Right cardiac atrium (tissue), 5 donors: ENCODE measurements at regions not wholly inside any gene's neighbourhood (a gene's known extent, or its start where the extent isn't known, plus 50 kb on each side); places are given as distances from the start of the nearest gene placed in this dataset.
A peak's percentile ranks its signal among the peaks of the same experiment; 100 is the strongest.
"Not testable (repeated sequence)": the region's sequence is repeated elsewhere in the genome, so short reads cannot be mapped to it uniquely, and the experiment has no call there.

Source experiments
- ATAC-seq, 2 donors: fragments of 200-7000 bp; cut with Tn5 transposase; one replicate each; pipeline versions ENCODE4 v1.8.0 to v1.9.1; 2020; ENCODE audit warnings: moderate library complexity in 2 of 2, mild to moderate bottlenecking in 1 of 2
- DNase-seq, 3 donors: peaks; one replicate each; pipeline ENCODE4 v3.0.0-alpha.2; 2020
- H3K27ac ChIP-seq: one replicate; pipeline ENCODE4 v1.5.1; 2013; ENCODE audit warnings: mild to moderate bottlenecking, low read length, control low read depth, moderate library complexity
- H3K27me3 ChIP-seq: one replicate; pipeline ENCODE4 v1.6.1; 2013; ENCODE audit not compliant: control insufficient read depth, insufficient read depth
- H3K4me1 ChIP-seq: one replicate; pipeline ENCODE4 v1.6.1; 2013; ENCODE audit warnings: low read length; ENCODE audit not compliant: control insufficient read depth, insufficient read depth
- H3K4me3 ChIP-seq: one replicate; pipeline ENCODE4 v1.5.1; 2013; ENCODE audit warnings: low read length, control low read depth
- H3K9me3 ChIP-seq: one replicate; pipeline ENCODE4 v1.6.1; 2013; ENCODE audit warnings: low read length; ENCODE audit not compliant: control insufficient read depth
- WGBS: extraction: QIAGEN DNeasy Blood & Tissue Kit; methylation state at CpG from one replicate; pipeline ENCODE4 v1.1.7; 2013; 5-methylcytosine and 5-hydroxymethylcytosine counted together
- intact Hi-C, 4 donors: fragments of 100-400 bp; cut with DNase I; formaldehyde crosslinking; loops; one replicate each; pipeline versions ENCODE4 v1.11.0 to v1.14.0; 2022 to 2023
- donor health status: healthy with polysubstance abuse.
- donor health status: DM: no; HTN: yes; CAD: no.
- donor health status: DM: no; HTN: no; CAD: no.
- donor health status: DM: no; HTN: yes; CAD: no; lungs with severe emphysema.
- donor health status: DM: yes; HTN: yes; CAD: no.

DNA sequence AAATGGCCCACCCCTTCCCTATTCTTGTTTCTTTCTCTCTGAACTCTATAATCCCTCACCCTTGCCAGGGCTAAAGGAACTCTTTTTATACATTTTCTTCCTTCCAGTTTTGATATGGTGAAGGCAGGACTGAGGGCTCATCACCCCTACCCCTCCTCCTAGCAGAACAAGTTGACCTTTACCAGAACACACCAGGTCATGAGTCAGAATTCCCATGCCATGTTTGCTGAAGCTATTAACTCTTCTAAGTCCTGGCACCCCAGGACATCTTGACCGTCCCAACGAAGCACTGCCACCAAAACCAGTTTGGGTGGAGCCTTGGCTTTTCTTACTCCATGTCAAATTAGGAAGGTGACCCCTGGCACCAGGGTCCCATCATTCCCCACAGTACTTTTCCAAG lies 57.5 kb upstream of the DYNLT3 start:
- H3K4me3 ChIP-seq, result no peak overlapping the region
- 96% methylated on average over 2 of the region's 2 CpGs for WGBS
- H3K27me3 ChIP-seq, result no peaks in the 10 kb centered on the region
- no peaks in the 10 kb centered on the region for H3K9me3 ChIP-seq
- DNase-seq (no peak), ATAC-seq (no peak)
- intact Hi-C loops, result no loop called here
- H3K27ac ChIP-seq, result no peak overlapping the region
- no peaks in the 10 kb centered on the region for H3K4me1 ChIP-seq

DNA sequence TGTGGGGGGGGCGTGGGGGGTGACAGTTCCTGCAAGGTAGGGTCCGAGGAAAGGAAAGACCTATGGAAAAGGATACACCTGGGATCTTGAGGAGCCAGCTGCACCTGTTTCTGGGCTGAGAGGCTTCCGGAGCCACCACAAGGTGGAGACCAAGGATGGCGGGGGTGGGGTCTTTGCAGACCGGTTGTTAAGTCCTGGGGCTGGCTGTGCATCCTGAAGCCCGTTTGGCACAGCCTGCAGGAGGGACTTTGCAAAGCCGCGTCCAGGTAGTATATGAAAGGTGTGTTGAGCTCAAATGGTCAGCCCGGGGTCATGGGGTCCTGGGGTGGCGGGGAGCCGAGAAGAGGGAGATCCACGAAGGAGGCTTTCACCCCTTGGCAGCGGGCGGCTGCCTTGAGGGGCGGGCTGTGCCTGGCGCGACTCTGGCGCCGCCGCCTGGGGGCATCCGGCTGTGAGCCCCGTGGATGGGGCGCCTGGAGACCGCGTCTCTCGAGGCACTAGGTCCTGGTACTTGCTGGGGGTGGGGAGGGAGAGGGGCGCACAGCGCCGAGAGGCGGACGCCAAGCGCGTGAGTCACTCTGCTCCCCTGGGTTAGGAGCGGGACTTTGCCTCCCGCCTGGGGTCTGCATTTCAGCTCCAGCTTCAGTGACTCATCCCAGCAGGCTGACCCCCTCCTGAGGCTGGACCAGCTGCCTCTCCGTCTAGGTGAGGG lies 58.2 kb upstream of the DYNLT3 start:
- Histone ChIP-seq H3K27ac (no peak overlapping the region), H3K27me3 (no peaks in the 10 kb centered on the region), H3K4me3 (peak overlapping the region; percentile 26), H3K9me3 (no peaks in the 10 kb centered on the region), H3K4me1 (no peaks in the 10 kb centered on the region)
- ATAC-seq, result peak; percentile 31 to 63
- WGBS, result 6% methylated on average over 35 of the region's 36 CpGs
- DNase-seq, result peak in 2 of 3 donors; percentile 30 to 57
- intact Hi-C loops, result no loop called here

DNA sequence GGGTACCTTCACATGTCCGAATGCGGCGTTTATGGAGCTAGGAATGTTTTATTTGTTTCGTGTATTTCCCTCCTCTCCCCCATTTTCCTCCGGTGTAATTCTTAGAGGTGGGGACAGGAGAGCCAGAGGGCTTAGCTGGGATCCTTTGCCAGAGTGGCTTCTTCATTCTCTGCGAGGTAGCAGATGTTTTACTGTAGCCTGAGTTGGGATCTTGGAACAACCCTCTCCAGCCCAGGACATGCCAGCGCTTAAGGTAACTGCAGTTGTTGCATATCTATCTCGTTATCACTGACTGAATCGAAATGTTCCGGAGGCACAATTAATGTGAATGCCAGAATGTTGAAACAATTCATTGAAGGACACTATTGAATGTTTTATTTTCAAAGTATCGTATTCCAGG lies 59.0 kb upstream of the DYNLT3 start:
- no peak for ATAC-seq
- no peaks in the 10 kb centered on the region for H3K27me3 ChIP-seq
- DNase-seq, result no peak
- no peaks in the 10 kb centered on the region for H3K9me3 ChIP-seq
- no peak overlapping the region for H3K27ac ChIP-seq
- H3K4me1 ChIP-seq, result no peaks in the 10 kb centered on the region
- intact Hi-C loops, result no loop called here
- peak overlapping the region; percentile 26 for H3K4me3 ChIP-seq
- 24% methylated on average over 11 of the region's 11 CpGs for WGBS

DNA sequence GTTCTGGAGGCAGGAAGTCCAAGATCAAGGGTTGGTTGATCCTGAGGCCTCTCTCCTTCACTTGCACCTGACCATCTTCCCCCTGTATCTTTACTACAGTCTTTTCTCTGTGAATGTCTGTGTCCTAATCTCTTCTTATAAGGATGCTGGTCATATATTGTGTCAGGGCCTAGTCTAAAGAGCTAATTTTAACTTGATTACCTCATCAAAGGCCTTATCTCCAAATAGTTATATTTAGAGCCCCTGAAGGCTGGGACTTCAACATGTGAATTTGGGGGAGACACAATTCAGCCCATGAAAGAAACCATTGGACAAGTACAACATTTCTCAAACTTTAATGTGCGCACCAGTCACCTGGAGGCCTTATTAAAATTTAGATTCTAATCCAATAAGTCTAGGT lies 62.8 kb upstream of the DYNLT3 start:
- WGBS, result 100% methylated on average over 1 of the region's 1 CpG
- ATAC-seq, result no peak
- intact Hi-C loops, result no loop called here
- no peak for DNase-seq
- Histone ChIP-seq H3K4me3 (no peak overlapping the region), H3K27me3 (no peaks in the 10 kb centered on the region), H3K4me1 (no peaks in the 10 kb centered on the region), H3K27ac (no peak overlapping the region), H3K9me3 (no peaks in the 10 kb centered on the region)

DNA sequence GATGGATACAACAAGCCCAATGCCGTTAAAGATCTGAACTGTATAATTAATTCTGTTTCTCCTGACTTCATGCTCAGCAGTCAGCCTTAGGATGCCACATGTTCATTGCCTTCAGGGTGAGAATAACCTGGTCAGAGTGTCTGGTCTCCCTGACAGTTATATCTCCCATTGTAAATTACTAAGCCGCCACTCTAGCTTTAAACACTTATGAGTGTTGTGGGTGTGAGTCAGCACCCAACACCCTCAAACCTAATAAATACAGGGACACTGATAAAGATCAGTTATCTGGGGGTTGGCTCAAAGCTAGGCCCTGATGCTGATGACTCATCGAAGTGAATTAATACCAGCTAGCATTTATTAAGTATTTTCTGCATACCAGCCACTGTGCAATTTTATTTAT lies 64.9 kb upstream of the DYNLT3 start:
- 58% methylated on average over 3 of the region's 3 CpGs for WGBS
- no peak overlapping the region for H3K27ac ChIP-seq
- H3K4me3 ChIP-seq, result no peak overlapping the region
- intact Hi-C loops, result no loop called here
- DNase-seq (no peak), ATAC-seq (peak in 1 of 2 donors; percentile 43)
- no peaks in the 10 kb centered on the region for H3K9me3 ChIP-seq
- H3K27me3 ChIP-seq, result no peaks in the 10 kb centered on the region
- H3K4me1 ChIP-seq, result no peaks in the 10 kb centered on the region

DNA sequence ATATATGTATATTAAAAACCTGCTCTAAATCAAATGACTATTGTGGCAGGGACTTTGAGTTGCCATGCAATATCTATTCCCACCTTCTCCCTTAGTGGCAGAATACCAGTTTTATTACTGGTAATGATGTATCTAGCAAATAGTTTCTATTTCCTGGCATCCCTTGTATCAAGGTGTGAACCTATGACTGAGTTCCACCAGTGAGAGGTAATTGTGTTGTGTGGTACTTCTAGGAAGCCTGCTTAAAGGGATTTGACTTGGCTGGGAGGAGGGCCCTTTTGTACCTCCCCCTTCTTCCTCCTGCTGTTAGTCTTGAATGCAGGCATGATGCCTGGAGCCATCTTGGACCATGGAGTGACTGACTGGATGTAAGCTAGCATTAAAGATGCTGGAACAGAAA lies 65.4 kb upstream of the DYNLT3 start:
- DNase-seq, result no peak
- Histone ChIP-seq H3K4me3 (no peak overlapping the region), H3K27ac (no peak overlapping the region), H3K27me3 (no peaks in the 10 kb centered on the region), H3K9me3 (no peaks in the 10 kb centered on the region), H3K4me1 (no peaks in the 10 kb centered on the region)
- intact Hi-C loops, result no loop called here
- ATAC-seq, result no peak

DNA sequence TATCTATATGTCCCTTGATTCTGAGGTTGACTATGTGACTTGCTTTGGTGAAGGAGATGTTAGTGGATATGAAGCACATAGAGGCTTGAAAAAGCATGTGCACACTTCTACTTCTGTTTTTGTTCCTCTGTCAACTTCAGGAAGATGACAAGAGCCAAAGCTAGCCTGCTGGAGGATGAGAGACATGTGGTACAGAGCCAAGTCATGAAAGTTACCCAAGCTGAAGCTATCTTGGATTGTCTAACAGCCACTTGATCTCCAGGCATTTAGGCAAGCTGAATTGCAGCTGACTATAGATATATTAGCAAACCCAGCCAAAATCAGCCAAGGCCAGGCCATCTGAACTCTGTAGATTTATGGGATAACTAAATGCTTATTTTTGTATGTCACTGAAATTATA lies 70.8 kb upstream of the DYNLT3 start:
- ATAC-seq, result peak in 1 of 2 donors; percentile 26
- H3K4me1 ChIP-seq, result no peaks in the 10 kb centered on the region
- intact Hi-C loops, result no loop called here
- no peak for DNase-seq
- H3K27ac ChIP-seq, result no peak overlapping the region
- no peaks in the 10 kb centered on the region for H3K9me3 ChIP-seq
- H3K27me3 ChIP-seq, result no peaks in the 10 kb centered on the region
- no peak overlapping the region for H3K4me3 ChIP-seq

DNA sequence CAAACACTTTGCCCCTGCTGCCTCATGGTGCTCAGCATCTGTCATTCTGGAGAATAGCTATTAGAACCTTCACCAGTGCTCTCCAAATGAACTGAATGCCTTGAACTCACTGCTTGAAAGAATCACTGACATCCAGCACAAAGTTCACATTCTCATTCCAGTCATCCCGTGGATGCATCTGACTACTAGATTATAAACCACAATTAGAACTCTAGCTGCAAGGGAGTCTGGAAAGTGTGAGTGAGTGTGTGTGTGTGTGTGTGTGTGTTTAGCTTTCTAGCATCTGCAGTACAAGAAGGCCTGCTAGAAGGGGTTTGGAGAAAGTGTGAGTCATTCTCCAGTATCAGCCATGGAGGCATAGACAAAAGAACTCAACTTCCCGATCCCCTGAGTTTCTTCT lies 71.3 kb upstream of the DYNLT3 start:
- Histone ChIP-seq H3K27ac (no peak overlapping the region), H3K27me3 (no peaks in the 10 kb centered on the region), H3K4me1 (no peaks in the 10 kb centered on the region), H3K4me3 (no peak overlapping the region), H3K9me3 (no peaks in the 10 kb centered on the region)
- DNase-seq, result no peak
- intact Hi-C loops, result no loop called here
- ATAC-seq, result no peak
- WGBS, result 82% methylated on average over 2 of the region's 2 CpGs

DNA sequence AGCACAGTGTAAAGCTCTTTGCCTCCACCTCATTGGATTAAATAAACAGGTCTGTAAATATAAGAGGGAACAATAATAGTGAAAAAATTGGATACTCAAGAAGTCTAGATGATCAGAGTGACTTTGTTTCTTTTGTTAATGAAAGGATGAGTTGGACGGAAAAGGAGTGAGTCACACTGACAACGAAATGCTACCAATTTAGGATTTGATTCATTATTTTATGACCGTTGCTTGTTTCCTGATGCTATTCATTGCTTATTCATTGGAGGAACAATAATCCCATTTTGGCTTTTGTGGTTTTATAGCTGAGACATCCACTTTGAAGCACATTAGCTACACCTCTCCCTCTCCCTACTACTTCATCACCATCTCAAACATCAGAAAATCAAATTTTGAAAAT lies 74.4 kb upstream of the DYNLT3 start:
- intact Hi-C loops, result loop anchor here in 3 of 4 donors (10.0 kb wide), 2 partner anchors 243 to 253 kb away; no protein-coding TSS in a partner anchor
- no peak for ATAC-seq
- Histone ChIP-seq H3K9me3 (no peaks in the 10 kb centered on the region), H3K27ac (no peak overlapping the region), H3K27me3 (no peaks in the 10 kb centered on the region), H3K4me1 (no peaks in the 10 kb centered on the region), H3K4me3 (no peak overlapping the region)
- no peak for DNase-seq
- 55% methylated on average over 3 of the region's 3 CpGs for WGBS

DNA sequence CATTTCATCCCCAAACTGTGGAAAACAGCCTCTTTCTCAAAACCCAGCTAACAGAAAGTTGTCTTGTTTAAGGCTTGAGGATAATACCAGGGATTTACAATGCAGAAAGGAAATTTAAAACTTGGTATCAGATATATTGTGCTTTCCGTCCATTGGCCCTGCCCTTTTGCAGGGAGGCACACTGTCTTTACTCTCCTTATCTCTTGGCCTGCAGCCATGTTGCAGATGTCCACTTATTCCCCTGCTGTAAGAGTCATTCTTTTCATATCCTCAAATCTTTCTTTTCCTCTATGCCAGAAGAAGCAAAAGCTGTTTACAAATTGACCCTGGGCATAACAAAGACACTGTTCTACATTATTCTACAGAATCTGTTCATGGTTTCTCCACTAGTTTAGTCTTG lies 75.6 kb upstream of the DYNLT3 start:
- Histone ChIP-seq H3K4me3 (no peak overlapping the region), H3K27me3 (no peaks in the 10 kb centered on the region), H3K4me1 (no peaks in the 10 kb centered on the region), H3K27ac (no peak overlapping the region), H3K9me3 (no peaks in the 10 kb centered on the region)
- intact Hi-C loops, result loop anchor here in 3 of 4 donors (10.0 kb wide), 2 partner anchors 242 to 252 kb away; no protein-coding TSS in a partner anchor
- DNase-seq, result no peak
- 36% methylated on average over 1 of the region's 1 CpG for WGBS
- no peak for ATAC-seq

DNA sequence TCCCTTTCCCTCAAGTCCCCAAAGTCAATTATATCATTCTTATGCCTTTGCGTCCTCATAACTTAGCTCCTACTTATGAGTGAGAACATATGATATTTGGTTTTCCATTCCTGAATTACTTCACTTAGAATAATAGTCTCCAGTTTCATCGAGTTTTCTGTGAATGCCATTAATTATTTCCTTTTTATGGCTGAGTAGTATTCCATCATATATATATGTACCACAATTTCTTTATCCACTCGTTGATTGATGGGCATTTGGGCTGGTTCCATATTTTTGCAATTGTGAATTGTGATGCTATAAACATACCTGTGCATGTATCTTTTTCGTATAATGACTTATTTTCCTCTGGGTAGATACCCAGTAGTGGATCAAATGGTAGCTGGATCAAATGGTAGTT lies 78.4 kb upstream of the DYNLT3 start:
- not testable (repeated sequence) for H3K9me3 ChIP-seq, H3K27ac ChIP-seq, H3K4me1 ChIP-seq, ATAC-seq, DNase-seq, H3K27me3 ChIP-seq, H3K4me3 ChIP-seq
- intact Hi-C loops, result loop anchor here in 3 of 4 donors (5.0 to 10.0 kb wide), 4 partner anchors 239 to 402 kb away; partner anchors contain the start of gene RPGR (in 1 of the 3)
- WGBS, result 93% methylated on average over 4 of the region's 4 CpGs

DNA sequence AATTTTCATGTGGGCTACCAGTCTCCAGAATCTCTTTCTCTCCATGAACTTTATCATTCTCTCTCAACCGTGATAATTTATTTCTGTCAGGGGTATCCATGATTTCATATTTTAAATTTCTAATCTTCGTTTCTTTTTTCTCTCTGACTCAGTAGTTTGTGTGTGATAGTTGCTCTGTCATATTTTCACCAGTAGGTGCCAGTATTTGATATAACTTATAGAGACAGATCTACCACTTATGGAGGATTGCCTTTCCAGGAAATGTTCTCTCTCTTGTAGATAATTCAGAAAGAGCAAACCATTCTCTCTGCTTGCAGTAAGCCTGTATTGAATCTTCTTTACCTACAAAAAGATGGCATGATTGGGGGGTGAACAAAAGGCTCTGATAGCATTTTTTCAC lies 79.3 kb upstream of the DYNLT3 start:
- H3K9me3 ChIP-seq, result no peaks in the 10 kb centered on the region
- H3K27me3 ChIP-seq, result no peaks in the 10 kb centered on the region
- H3K27ac ChIP-seq, result no peak overlapping the region
- intact Hi-C loops, result loop anchor here in 3 of 4 donors (5.0 to 10.0 kb wide), 4 partner anchors 238 to 401 kb away; partner anchors contain the start of gene RPGR (in 1 of the 3)
- DNase-seq (no peak), ATAC-seq (peak in 1 of 2 donors; percentile 41)
- 22% methylated on average over 2 of the region's 2 CpGs for WGBS
- H3K4me3 ChIP-seq, result no peak overlapping the region
- no peaks in the 10 kb centered on the region for H3K4me1 ChIP-seq
